SH-SY5Y (cell line): ENCODE measurements at regions not wholly inside any gene's neighbourhood (a gene's known extent, or its start where the extent isn't known, plus 50 kb on each side); places are given as distances from the start of the nearest gene placed in this dataset.

Experiments used
- GATA2 ChIP-seq: IDR thresholded peaks from 2 replicates; pipeline ENCODE4 v1.6.1; 2011; ENCODE audit warnings: mild to moderate bottlenecking, low read depth, low read length
- GATA3 ChIP-seq: IDR thresholded peaks from 2 replicates; pipeline ENCODE4 v1.6.1; 2011; ENCODE audit warnings: low read depth, mild to moderate bottlenecking, low read length, moderate library complexity

- no peak for TF ChIP-seq GATA2
- TF ChIP-seq GATA3 = no peak
Measured at GRCh38 chr7:35355199-35355598, 101.3 kb upstream of the TBX20 start.

GRCh38 chr7:35353481-35353880 lies 99.6 kb upstream of the TBX20 start:
- TF ChIP-seq GATA2 (no peak), GATA3 (no peak)

DNA sequence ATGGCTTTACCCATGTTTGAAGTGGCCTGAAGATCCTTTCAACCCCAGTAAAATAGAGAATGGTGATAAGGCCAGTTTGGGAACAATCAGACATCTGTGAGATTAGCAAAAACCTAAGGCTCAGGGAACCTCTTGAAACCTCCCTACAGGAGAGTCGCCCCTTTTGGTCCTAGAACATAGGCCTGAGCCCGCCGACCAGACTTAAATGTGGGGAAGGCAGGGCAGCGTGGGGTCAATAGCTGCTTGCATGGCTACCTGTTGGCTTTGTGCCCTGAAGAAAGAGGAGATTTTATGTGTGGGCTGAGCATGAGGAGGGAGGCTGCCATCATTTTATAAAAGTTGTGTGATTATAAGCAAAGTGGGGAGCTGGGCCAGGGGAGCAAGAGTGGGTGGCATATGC lies 97.6 kb upstream of the TBX20 start:
- TF ChIP-seq GATA3 = no peak

DNA sequence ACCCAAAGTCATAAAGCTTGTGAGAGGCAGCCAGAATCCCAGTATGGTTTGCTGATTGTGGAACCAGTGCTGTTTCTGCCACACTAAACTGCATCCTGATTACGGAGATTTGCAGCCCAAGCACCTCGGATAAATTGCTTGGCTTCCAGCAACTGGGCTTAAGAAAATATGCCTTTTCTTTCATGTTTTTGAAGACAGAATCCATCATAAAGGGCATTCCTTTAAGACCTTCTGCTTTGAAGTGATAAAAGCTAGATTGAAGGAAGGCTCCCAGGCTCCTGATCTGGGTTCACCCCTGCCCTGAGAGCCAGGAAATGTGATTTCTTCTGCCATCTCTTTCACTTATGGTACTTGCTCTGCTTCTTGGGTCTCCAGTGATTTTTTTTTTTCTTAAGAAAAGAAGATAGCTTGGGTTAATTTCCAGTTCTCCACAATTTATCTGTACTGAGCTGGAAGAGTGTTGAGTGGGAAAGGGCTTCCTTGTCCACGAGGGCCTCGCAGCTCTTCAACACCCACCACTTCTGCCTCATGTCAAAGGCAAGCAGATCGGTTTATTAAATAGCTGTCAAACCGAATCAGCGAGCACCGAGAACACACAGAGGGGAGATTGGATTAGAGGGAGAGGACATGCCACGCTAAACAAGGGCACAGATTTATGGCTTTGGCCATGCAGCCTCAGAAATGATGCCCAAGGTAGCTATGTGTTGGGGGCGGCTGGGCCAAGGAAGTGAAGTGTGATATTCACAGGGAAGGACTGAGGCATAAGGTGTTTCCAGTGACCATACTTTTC lies 94.9 kb upstream of the TBX20 start:
- no peak for TF ChIP-seq GATA3
- no peak for TF ChIP-seq GATA2

GRCh38 chr7:35342786-35343185 lies 88.9 kb upstream of the TBX20 start:
- TF ChIP-seq GATA3 = no peak
- TF ChIP-seq GATA2 = no peak

DNA sequence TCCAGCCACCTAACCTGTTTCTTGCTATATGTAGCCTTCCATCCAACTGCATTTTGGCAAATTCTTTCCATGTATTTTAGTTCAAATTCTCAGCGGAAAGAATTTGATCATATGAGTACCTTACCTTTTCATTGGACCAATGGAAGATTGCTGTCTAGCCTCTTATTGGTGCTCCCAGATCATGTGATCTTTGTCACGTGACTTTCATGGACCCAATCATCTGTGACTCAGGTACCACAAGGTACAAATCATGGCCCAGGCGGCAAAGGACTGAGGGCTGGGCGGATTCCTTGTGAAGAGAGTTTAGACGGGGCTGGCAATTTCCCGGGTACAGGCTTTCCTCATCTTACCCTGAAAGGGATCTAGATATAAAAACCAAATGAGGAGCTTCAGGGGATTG lies 85.9 kb upstream of the TBX20 start:
- TF ChIP-seq GATA2 (no peak), GATA3 (no peak)

- TF ChIP-seq GATA2 (no peak), GATA3 (no peak)
Measured at GRCh38 chr7:35336444-35336843, 82.5 kb upstream of the TBX20 start.

GRCh38 chr7:35334506-35334905 lies 80.6 kb upstream of the TBX20 start:
- no peak for TF ChIP-seq GATA2
- no peak for TF ChIP-seq GATA3

DNA sequence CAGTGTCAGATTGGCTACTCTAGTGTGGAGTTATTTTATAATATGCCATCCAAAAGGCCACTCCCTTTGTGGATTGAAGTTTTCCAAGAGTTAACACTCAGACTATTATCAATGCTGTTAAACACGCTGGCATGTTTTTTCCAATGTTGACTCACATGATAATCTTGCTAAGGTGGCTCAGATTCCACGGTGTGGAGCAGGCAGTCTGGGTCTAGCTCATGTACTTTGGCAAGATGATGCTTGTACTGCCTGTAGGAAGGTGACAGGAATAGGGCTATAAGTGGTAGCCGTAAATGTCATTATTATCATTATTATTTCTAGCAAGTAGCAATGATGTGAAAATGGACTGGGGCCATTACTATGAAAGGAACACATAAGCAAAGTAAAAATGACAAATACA lies 79.4 kb upstream of the TBX20 start:
- TF ChIP-seq GATA2 = no peak
- no peak for TF ChIP-seq GATA3

DNA sequence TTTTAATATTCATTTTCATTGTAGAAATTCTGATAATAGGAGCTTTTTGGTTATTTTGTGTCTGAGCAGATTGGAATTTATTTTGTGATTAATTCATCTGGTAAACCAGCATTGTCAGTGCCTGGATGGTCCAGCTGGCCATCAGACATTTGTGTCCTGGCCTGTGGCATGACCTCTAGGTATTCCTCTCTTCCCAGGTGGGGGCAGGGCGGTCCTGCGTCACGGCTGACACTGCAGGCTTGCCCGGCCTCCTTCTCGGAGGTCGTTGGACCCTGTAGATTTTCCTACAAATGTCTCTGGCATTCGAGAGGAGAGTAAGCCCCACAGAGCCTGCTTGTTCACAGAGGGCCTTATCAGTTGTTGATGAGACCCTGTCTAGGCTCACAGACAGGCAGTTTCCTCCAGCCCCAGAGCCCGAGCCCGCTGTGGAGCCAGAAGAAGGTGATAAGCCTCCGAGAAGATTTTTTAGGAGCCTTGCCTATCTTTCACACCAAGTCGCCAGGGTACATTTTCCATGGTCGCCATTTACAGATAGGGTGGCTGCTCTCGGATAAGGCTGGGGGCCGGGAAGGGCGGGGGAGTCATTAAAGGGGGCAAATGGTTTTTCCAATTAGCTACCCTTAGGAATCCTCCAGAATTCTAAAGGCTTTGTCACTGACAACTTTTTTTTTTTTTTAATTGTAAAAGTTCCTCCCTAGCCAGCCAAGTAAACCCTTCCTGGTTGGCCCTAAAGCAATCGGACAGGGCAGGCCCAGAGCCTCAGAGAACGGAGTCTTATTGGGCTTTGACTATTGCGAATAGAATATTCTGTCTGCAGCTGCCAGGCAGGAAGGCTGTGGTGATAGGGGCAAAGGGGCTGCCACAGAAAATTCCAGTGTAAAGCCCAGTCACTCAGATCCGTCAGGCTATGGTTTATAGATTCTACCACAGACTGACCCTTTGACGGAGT lies 78.1 kb upstream of the TBX20 start:
- TF ChIP-seq GATA2 (no peak), GATA3 (no peak)

- TF ChIP-seq GATA3 (no peak), GATA2 (no peak)
Measured at GRCh38 chr7:35329026-35329425, 75.1 kb upstream of the TBX20 start.

DNA sequence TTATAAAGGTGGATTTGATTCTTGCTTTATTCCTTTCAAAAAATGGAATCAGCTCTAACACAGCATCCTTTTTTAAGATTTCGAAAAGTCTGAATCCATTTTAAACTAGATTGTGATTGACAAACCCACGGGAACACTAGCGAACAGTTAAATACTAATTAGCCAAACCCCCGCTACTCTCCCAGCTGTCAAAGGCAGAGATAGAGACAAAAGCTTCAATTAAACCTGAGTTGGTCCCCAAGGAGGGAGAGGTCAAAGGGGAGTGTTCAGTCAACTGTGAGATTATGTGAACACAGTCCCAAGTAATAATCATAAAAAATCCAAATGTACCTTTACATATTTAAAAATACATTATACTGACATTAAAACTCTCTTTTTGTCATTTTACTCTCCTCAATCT lies 65.7 kb upstream of the TBX20 start:
- TF ChIP-seq GATA2 (no peak), GATA3 (no peak)

- TF ChIP-seq GATA3 = no peak
- TF ChIP-seq GATA2 = no peak
Measured at GRCh38 chr7:35316549-35316948, 62.6 kb upstream of the TBX20 start.

DNA sequence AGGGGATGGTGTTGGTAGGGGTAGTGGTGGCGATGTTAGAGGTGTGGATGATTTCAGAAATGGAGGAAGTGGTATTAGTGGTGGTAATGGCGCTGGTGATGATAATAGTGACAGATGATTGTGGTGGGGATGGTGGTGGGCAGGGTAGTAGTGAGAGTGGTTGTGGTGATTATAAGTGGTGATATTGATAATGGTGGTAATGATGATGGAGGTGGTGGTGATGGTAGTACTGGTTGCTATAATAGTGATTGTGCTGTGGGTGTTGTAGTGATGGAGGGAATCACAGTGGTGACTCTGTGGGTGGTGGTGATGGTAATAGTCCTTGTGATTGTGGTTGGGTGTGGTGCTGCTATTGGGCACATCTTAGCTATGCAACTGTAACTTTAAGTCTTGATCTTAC lies 61.6 kb upstream of the TBX20 start:
- TF ChIP-seq GATA3 (no peak), GATA2 (no peak)

DNA sequence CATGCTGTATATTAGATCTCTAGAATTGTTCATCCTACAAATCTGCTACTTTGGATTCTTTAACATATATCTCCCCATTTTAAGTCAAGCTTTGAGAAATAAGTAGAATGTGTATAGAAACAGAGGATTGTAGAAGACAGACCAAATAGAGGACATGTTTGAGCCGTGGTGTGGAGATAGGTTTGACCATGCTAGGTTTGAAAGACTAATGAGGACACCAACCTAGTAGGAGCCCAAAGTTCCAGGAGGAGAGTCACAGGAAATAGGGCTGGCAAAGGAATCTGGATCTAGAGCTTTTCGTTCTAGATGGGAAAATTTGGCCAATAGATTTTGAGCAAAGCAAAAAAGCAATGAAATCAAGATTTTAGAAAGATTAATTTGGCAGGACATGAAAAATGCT lies 60.5 kb upstream of the TBX20 start:
- TF ChIP-seq GATA2 = no peak
- no peak for TF ChIP-seq GATA3

DNA sequence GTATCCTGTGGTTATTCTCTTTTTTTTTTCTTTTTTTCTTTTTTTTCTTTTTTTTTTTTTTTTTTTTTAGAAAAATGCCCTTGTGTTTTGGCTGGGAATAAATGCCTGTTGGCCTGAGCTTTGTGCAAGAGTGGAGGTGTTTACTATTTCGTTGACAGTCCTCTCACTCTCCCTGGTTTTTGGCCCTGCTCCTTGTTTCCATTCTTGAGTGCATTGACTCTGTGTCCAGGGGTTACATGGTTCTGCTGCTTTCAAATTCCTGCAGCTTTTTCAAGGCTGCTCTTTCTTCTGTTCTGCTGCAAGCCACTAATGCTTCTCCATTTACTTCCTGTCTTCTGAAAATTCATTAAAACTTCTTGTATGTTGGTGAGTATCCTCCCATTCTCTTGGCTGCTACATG lies 59.7 kb upstream of the TBX20 start:
- TF ChIP-seq GATA3 (no peak), GATA2 (no peak)
